ENCODE measurements at regions not wholly inside any gene's neighbourhood (a gene's known extent, or its start where the extent isn't known, plus 50 kb on each side); places are given as distances from the start of the nearest gene placed in this dataset.

GRCh38 chr21:20388400-20388799, 609.8 kb upstream of the NCAM2 start:
- no peak overlapping the region for H3K27ac Mint-ChIP-seq

GRCh38 chr21:20396798-20397197, 601.4 kb upstream of the NCAM2 start:
- Mint-ChIP-seq H3K4me3 (no peak overlapping the region), H3K27ac (no peak overlapping the region), H3K9me3 (no peaks in the 10 kb centered on the region), H3K36me3 (ENCODE audit: low read depth) (no peaks in the 10 kb centered on the region), H3K27me3 (ENCODE audit: insufficient read depth) (no peaks in the 10 kb centered on the region), H3K4me1 (no peaks in the 10 kb centered on the region)
- TF ChIP-seq, protein P1, sequence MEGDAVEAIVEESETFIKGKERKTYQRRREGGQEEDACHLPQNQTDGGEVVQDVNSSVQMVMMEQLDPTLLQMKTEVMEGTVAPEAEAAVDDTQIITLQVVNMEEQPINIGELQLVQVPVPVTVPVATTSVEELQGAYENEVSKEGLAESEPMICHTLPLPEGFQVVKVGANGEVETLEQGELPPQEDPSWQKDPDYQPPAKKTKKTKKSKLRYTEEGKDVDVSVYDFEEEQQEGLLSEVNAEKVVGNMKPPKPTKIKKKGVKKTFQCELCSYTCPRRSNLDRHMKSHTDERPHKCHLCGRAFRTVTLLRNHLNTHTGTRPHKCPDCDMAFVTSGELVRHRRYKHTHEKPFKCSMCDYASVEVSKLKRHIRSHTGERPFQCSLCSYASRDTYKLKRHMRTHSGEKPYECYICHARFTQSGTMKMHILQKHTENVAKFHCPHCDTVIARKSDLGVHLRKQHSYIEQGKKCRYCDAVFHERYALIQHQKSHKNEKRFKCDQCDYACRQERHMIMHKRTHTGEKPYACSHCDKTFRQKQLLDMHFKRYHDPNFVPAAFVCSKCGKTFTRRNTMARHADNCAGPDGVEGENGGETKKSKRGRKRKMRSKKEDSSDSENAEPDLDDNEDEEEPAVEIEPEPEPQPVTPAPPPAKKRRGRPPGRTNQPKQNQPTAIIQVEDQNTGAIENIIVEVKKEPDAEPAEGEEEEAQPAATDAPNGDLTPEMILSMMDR (conservative IDR thresholded peaks at IDR 0.05) = no peak
- no peak for DNase-seq
- H3K9ac ChIP-seq (ENCODE audit: extremely low read depth, low read length, poor library complexity, severe bottlenecking) = no peak overlapping the region
- H3K4me1 ChIP-seq (ENCODE audit: control insufficient read depth, insufficient read depth, low read length) = no peaks in the 10 kb centered on the region
- H3K27me3 ChIP-seq (ENCODE audit: control insufficient read depth, insufficient read depth, low read length, poor library complexity, severe bottlenecking) = no peaks in the 10 kb centered on the region
- no peak overlapping the region for H3K4me3 ChIP-seq (ENCODE audit: low read length)
- WGBS, 2 experiments (ENCODE audit: insufficient coverage in 1 of 2, insufficient read length in 1 of 2) = 91 to 94% methylated on average over 7 to 10 of the region's 10 CpGs
- no peak overlapping the region for H3K27ac ChIP-seq (ENCODE audit: low read depth, low read length)
- H3K9me3 ChIP-seq (ENCODE audit: control insufficient read depth, low read length) = no peaks in the 10 kb centered on the region
- no peaks in the 10 kb centered on the region for H3K36me3 ChIP-seq (ENCODE audit: control insufficient read depth, insufficient read depth, low read length)

More at GRCh38 chr21:20388400-20388799, 609.8 kb upstream of the NCAM2 start:
- no peaks in the 10 kb centered on the region for H3K9me3 ChIP-seq (ENCODE audit: control insufficient read depth, low read length)
- Mint-ChIP-seq H3K36me3 (ENCODE audit: low read depth) (no peaks in the 10 kb centered on the region), H3K27me3 (ENCODE audit: insufficient read depth) (no peaks in the 10 kb centered on the region), H3K9me3 (peaks cover 10% of the 10 kb centered on the region), H3K4me3 (no peak overlapping the region), H3K4me1 (no peaks in the 10 kb centered on the region)
- H3K27ac ChIP-seq (ENCODE audit: low read depth, low read length) = no peak overlapping the region
- TF ChIP-seq, protein P1 (conservative IDR thresholded peaks at IDR 0.05) = no peak
- no peak for DNase-seq
- H3K4me3 ChIP-seq (ENCODE audit: low read length) = no peak overlapping the region
- H3K36me3 ChIP-seq (ENCODE audit: control insufficient read depth, insufficient read depth, low read length) = no peaks in the 10 kb centered on the region
- no peaks in the 10 kb centered on the region for H3K27me3 ChIP-seq (ENCODE audit: control insufficient read depth, insufficient read depth, low read length, poor library complexity, severe bottlenecking)
- 91 to 93% methylated on average over 4 to 6 of the region's 6 CpGs for WGBS, 2 experiments (ENCODE audit: insufficient coverage in 1 of 2, insufficient read length in 1 of 2)
- H3K9ac ChIP-seq (ENCODE audit: extremely low read depth, low read length, poor library complexity, severe bottlenecking) = no peak overlapping the region
- H3K4me1 ChIP-seq (ENCODE audit: control insufficient read depth, insufficient read depth, low read length) = no peaks in the 10 kb centered on the region

DNA sequence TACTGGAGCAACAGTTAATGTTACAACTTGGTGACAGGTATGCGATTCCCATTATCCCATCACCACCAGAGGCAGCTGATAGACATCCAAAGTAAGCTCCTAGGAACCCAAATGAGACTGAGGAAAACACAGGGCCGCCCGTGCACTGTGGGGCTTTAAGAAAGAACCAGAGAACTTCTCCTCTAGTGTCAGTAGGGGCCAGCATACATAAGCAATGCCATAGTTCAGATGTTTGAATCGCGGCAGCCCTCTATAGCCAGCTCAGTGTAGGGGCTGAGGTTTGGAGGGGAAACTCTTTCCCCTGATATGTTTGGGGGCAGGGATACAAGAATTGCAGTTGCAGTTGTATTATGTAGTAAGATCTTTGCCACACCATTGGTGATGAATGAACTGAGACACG, 593.3 kb upstream of the NCAM2 start:
- H3K9me3 Mint-ChIP-seq = peaks cover 7% of the 10 kb centered on the region
- TF ChIP-seq, protein P1 (conservative IDR thresholded peaks at IDR 0.05) = peak; percentile 57
- no peak overlapping the region for H3K9ac ChIP-seq (ENCODE audit: extremely low read depth, low read length, poor library complexity, severe bottlenecking)
- no peak overlapping the region for H3K4me3 Mint-ChIP-seq
- no peaks in the 10 kb centered on the region for H3K27me3 ChIP-seq (ENCODE audit: control insufficient read depth, insufficient read depth, low read length, poor library complexity, severe bottlenecking)
- H3K4me1 Mint-ChIP-seq = peaks cover 21% of the 10 kb centered on the region
- 91 to 100% methylated on average over 3 to 6 of the region's 6 CpGs for WGBS, 2 experiments (ENCODE audit: insufficient coverage in 1 of 2, insufficient read length in 1 of 2)
- no peak overlapping the region for H3K4me3 ChIP-seq (ENCODE audit: low read length)
- H3K36me3 Mint-ChIP-seq (ENCODE audit: low read depth) = no peaks in the 10 kb centered on the region
- H3K36me3 ChIP-seq (ENCODE audit: control insufficient read depth, insufficient read depth, low read length) = no peaks in the 10 kb centered on the region
- H3K9me3 ChIP-seq (ENCODE audit: control insufficient read depth, low read length) = no peaks in the 10 kb centered on the region
- peak; percentile 60 for DNase-seq
- H3K27me3 Mint-ChIP-seq (ENCODE audit: insufficient read depth) = no peaks in the 10 kb centered on the region
- no peak overlapping the region for H3K27ac ChIP-seq (ENCODE audit: low read depth, low read length)
- no peak overlapping the region for H3K27ac Mint-ChIP-seq
- H3K4me1 ChIP-seq (ENCODE audit: control insufficient read depth, insufficient read depth, low read length) = peaks cover 4% of the 10 kb centered on the region

All from endodermal cell (in vitro differentiated cells).